NCI-H524 treated with DMSO at 0.1 percent for 48 hours (cell line): ENCODE measurements at regions not wholly inside any gene's neighbourhood (a gene's known extent, or its start where the extent isn't known, plus 50 kb on each side); places are given as distances from the start of the nearest gene placed in this dataset.
A peak's percentile ranks its signal among the peaks of the same experiment; 100 is the strongest.
"Not testable (repeated sequence)": the region's sequence is repeated elsewhere in the genome, so short reads cannot be mapped to it uniquely, and the experiment has no call there.

Experiments used
- DNase-seq: peaks from one replicate; lab custom pipeline; 2025; lab: John Stamatoyannopoulos, UW

- not testable (repeated sequence) for DNase-seq
Measured at GRCh38 chr22:22296047-22296446, 51.5 kb downstream of the VPREB1 start.

DNA sequence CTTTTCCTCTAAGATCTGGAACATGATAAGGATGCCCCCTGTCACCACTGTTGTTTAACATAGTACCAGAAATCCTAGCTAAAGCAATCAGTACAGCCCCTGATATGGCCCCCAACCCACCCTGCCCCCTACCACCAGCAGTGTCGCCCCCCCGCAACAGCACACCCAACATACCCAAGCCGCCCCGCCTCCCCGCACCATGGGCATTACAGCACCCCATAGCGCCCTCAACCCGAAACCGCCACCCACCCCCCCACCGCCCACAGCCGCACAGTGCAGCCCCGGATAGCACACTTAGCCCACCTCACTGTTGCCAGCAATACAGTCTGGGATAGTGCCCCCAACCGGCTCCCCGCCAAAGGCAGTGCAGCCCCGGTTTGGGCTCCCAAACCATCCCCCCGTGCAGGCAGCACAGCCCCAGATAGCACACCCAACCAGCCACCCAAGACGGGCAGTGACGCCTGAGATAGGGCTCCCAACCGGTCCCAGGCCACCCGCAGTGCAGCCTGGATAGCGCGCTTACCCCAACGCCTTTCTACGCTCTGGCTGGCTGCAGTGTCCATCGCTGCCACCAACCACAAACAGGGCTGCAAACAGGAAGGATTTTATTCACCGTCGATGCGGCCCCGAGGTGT is 52.7 kb downstream of the VPREB1 start:
- DNase-seq = not testable (repeated sequence)

- not testable (repeated sequence) for DNase-seq
Measured at GRCh38 chr22:22297794-22298653, 53.4 kb downstream of the VPREB1 start.

GRCh38 chr22:22298654-22299009 is 54.0 kb downstream of the VPREB1 start:
- not testable (repeated sequence) for DNase-seq

DNA sequence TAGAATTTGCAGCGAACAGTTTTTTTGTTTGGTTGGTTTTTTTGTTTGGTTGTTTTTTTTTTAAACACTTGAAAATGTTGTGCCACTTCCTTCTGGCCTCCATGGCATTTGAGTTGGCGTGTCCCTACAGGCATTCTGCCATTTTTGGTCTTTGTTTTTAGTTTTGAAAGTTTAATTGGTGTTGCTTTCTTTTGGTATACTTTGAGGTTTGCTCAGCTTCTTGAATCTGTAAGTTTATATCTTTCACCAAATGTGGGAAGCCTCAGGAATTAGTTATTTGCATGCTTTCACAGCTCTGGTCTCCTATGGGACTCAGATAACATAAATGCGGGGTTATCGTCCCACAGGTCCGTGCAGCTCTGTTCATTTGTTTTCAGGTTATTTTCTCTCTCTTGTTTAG is 55.9 kb downstream of the VPREB1 start:
- not testable (repeated sequence) for DNase-seq

- not testable (repeated sequence) for DNase-seq
Measured at GRCh38 chr22:22300946-22301345, 56.4 kb downstream of the VPREB1 start.

DNA sequence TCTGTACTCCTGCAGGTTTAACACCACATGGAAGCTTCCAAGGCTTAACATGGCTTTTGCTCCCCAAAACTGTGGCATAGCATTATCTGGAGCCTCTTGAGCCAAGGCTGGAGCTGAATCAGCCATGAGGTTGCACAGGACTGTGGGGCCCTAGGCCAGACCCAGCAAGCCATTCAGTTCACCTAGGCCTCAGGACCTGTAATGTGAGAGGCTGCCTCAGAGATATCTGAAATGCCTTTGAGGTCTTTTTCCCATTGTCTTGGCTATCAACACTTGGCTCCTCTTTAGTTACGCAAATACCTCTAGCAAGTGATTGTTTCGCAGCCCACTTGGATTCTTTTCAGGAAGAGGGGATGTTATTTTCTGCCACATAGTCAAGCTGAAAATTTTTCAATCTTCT is 72.0 kb downstream of the VPREB1 start:
- DNase-seq = no peak

DNA sequence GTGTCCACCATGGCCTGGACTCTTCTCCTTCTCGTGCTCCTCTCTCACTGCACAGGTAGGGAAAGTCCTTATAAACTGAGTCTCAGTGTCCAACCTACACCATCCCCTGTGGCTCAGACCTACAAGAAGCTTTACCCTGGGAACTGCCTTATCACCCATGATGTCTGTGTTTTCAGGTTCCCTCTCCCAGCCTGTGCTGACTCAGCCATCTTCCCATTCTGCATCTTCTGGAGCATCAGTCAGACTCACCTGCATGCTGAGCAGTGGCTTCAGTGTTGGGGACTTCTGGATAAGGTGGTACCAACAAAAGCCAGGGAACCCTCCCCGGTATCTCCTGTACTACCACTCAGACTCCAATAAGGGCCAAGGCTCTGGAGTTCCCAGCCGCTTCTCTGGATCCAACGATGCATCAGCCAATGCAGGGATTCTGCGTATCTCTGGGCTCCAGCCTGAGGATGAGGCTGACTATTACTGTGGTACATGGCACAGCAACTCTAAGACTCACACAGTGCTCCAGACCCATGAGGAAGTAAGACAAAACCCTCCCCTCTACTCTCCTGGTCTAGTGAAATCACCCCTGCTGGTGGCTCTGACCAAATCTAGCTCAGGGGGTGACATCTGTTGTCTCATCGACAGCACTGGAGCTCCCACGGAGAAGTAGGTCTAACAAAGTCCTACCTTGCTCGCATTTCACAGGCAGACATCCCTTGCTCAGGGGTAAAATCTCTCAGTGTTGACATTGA is 74.3 kb downstream of the VPREB1 start:
- no peak for DNase-seq

GRCh38 chr22:22321743-22322611 is 77.4 kb downstream of the VPREB1 start:
- peak; percentile 20 for DNase-seq

DNA sequence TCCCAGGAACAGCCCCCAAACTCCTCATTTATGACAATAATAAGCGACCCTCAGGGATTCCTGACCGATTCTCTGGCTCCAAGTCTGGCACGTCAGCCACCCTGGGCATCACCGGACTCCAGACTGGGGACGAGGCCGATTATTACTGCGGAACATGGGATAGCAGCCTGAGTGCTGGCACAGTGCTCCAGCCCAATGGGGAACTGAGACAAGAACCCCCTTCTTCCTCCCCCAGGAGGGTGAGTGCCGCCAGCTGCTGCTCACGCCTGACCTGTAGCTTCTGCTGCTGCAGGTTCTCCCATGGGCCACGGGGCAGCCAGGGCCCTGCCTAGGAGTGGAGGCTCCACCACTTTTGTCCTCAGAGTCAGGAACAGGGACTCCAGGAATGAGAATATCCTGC is 78.2 kb downstream of the VPREB1 start:
- no peak for DNase-seq

DNA sequence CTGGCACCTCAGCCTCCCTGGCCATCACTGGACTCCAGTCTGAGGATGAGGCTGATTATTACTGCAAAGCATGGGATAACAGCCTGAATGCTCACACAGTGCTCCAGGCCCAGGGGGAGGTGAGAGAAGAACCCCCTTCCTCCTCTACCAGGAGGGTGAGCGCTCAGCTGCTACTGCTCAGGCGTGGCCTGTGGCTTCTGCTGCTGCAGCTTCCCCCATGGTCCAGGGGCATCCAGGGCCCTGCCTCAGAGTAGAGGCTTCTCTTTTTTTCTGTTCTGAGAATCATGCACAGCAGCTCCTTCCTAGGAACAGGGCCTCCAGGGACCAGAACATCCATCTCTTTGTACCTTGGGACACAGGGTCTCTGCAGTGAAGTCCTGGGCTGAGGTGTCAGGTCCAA is 83.1 kb downstream of the VPREB1 start:
- no peak for DNase-seq

DNA sequence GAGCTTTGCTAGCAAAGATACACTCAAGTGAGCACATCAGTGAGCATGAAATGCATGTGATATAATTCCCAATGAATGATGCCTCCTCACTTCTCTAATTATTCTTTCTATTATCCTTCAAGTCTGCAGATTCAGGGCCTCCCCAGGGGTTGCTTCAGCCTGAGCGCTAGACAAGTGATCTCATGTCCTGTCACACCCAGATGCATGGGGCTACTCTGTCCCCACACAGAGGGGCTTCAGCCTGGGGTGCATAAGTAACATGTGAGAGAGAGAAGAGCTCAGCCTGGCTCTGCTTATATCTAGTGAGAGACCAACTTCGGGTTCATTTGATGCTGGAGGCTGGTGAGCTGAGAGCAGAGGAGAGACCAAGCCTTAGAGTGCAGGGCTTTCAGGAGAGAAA is 85.2 kb downstream of the VPREB1 start:
- DNase-seq = no peak

DNA sequence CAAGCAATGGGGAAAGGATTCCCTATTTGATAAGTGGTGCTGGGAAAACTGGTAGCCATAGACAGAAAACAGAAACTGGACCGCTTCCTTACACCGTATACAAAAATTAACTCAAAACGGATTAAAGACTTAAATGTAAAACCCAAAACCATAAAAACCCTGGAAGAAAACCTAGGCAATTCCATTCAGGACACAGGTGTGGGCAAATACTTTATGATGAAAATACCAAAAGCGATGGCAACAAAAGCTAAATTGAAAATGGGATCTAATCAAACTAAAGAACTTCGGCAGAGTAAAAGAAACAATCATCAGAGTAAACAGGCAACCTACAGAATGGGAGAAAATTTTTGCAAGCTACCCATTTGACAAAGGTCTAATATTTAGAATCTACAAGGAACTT is 91.1 kb downstream of the VPREB1 start:
- not testable (repeated sequence) for DNase-seq

DNA sequence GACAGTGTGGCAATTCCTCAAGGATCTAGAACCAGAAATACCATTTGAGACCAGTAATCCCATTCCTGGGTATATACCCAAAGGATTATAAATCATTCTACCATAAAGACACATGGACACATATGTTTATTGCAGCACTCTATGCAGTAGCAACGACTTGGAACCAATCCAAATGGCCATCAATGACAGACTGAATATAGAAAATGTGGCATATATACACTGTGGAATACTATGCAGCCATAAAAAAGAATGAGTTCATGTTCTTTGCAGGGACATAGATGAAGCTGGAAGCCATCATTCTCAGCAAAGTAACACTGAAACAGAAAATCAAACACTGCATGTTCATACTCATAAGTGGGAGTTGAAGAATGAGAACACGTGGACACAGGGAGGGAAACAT is 91.7 kb downstream of the VPREB1 start:
- not testable (repeated sequence) for DNase-seq

DNA sequence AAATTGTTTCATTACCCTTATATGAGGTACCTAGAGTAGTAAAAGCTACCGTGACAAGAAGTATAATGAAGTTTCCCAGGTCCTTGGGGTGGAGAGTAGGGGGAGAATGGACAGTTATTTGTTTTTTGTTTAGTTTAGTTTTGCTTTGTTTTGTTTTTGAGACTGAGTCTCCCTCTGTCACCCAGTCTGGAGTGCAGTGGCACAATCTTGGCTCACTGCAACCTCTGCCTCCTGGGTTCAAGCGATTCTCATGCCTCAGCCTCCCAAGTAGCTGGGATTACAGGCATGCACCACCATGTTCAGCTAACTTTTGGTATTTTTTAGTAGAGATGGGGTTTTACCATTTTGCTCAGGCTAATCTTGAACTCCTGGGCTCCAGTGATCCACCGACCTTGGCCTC is 94.2 kb downstream of the VPREB1 start:
- not testable (repeated sequence) for DNase-seq

DNA sequence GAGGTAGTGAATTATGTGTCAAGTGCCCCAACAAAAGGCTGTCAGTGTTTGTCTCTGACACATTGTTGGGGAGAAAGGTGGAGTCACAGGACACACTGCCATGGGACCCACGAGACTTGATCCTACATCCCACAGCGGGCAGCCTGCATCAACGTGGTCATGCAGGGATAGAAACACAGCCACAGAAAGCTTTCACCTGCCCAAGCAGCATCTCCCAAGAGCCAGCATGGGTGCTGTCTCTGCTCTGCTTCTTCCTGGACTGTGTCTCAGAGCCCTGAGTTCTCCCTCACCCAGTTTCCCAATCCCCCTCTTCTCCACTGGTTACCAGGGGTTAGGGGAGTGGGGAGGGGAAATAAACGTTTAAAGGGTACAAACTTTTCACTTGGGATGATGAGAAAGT is 97.2 kb downstream of the VPREB1 start:
- DNase-seq = no peak

- peak; percentile 1 for DNase-seq
Measured at GRCh38 chr22:22342697-22343580, 98.4 kb downstream of the VPREB1 start.

DNA sequence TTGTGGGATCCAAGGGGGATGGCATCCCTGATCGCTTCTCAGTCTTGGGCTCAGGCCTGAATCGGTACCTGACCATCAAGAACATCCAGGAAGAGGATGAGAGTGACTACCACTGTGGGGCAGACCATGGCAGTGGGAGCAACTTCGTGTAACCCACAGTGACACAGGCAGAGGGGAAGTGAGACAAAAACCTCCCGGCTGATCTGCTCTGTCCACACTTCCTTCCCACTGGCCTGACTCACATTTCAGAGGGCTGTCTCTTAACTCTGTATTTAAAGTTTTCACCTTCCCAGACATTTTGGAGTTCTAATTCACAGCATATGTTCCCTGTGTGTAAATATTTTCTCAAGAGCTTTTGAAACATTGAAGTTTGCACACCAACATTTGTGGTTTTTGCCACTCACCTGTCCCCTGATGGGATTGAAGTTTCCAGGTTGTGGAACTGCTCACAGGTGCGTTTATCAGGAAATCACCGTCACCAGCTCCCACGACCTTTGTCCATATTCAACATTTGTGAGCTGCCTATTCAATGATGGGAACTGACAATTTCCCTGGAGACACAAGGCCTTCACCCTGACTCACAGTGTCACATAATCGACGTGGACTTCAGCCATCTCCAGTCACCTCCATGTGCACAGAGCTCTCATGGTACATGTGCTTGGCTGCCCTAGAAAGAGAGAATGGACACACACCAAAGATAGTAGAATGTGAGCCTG is 99.2 kb downstream of the VPREB1 start:
- no peak for DNase-seq

- DNase-seq = no peak
Measured at GRCh38 chr22:22344430-22344829, 99.8 kb downstream of the VPREB1 start.

DNA sequence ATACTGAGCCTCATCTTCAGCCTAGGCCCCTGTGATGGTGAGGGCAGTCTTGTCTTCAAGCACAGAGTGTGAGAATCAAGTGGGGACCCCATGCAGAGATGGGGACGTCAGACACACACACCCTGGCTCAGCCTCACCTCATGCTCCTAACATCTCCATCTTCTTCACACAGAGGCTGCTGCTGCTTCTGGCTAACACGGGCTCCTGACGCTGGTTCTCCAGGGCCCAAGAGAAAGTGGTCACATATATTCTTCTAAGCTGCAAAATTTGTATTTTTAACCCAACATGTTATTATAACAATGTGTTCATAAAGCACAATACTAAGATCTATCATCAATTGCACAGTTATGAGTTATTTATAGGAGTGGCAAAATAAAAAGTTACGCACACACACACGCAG is 101.2 kb downstream of the VPREB1 start:
- DNase-seq = no peak
